ENCODE measurements at regions not wholly inside any gene's neighbourhood (a gene's known extent, or its start where the extent isn't known, plus 50 kb on each side); places are given as distances from the start of the nearest gene placed in this dataset.
"Not testable (repeated sequence)": the region's sequence is repeated elsewhere in the genome, so short reads cannot be mapped to it uniquely, and the experiment has no call there.

- no peaks in the 10 kb centered on the region for H3K9me3 ChIP-seq (ENCODE audit: low read length)
- no peaks in the 10 kb centered on the region for H3K36me3 ChIP-seq (ENCODE audit: insufficient read depth, low read length)
- no peaks in the 10 kb centered on the region for H3K36me3 Mint-ChIP-seq
- H3K27me3 ChIP-seq (ENCODE audit: insufficient read depth, low read length, poor library complexity, severe bottlenecking) = no peaks in the 10 kb centered on the region
- H3K4me3 Mint-ChIP-seq = no peak overlapping the region
- H3K27me3 Mint-ChIP-seq = peaks cover 5 to 11% of the 10 kb centered on the region in 2 donors
- no peaks in the 10 kb centered on the region for H3K4me1 Mint-ChIP-seq
- no peak overlapping the region for H3K4me3 ChIP-seq (ENCODE audit: low read length)
- H3K9me3 Mint-ChIP-seq = no peaks in the 10 kb centered on the region
- H3K27ac Mint-ChIP-seq = no peak overlapping the region
- no peak for DNase-seq
- H3K4me1 ChIP-seq (ENCODE audit: insufficient read depth, low read length) = no peaks in the 10 kb centered on the region
- ChIA-PET POLR2A (no interaction called here), CTCF (interaction anchor here (1.4 kb wide), 1 partner anchor 13 kb away, joined by 3 read pairs; no protein-coding TSS in a partner anchor)
- H3K27ac ChIP-seq (ENCODE audit: low read depth, low read length) = no peak overlapping the region
Observed at GRCh38 chr20:33927724-33928123, 66.0 kb upstream of the RALY start.

GRCh38 chr20:33929917-33930316 lies 63.8 kb upstream of the RALY start:
- DNase-seq = no peak
- Histone ChIP-seq H3K36me3 (ENCODE audit: insufficient read depth, low read length) (no peaks in the 10 kb centered on the region), H3K27ac (ENCODE audit: low read depth, low read length) (no peak overlapping the region), H3K27me3 (ENCODE audit: insufficient read depth, low read length, poor library complexity, severe bottlenecking) (no peaks in the 10 kb centered on the region), H3K4me3 (ENCODE audit: low read length) (no peak overlapping the region), H3K4me1 (ENCODE audit: insufficient read depth, low read length) (no peaks in the 10 kb centered on the region), H3K9me3 (ENCODE audit: low read length) (no peaks in the 10 kb centered on the region)
- Mint-ChIP-seq H3K27ac (no peak overlapping the region), H3K4me3 (no peak overlapping the region), H3K9me3 (no peaks in the 10 kb centered on the region), H3K27me3 (peaks cover 5 to 8% of the 10 kb centered on the region in 2 donors), H3K4me1 (no peaks in the 10 kb centered on the region), H3K36me3 (no peaks in the 10 kb centered on the region)
- POLR2A ChIA-PET = no interaction called here
- CTCF ChIA-PET = interaction anchor here (1.2 to 1.5 kb wide), 3 partner anchors 10 to 140 kb away, joined by 3 to 5 read pairs (median 3); no protein-coding TSS in a partner anchor

GRCh38 chr20:33933469-33933909 lies 60.2 kb upstream of the RALY start:
- Mint-ChIP-seq H3K4me1 (no peaks in the 10 kb centered on the region), H3K27me3 (peaks cover 0 to 5% of the 10 kb centered on the region in 2 donors), H3K4me3 (no peak overlapping the region), H3K27ac (no peak overlapping the region), H3K36me3 (no peaks in the 10 kb centered on the region), H3K9me3 (no peaks in the 10 kb centered on the region)
- Histone ChIP-seq H3K9me3 (ENCODE audit: low read length) (no peaks in the 10 kb centered on the region), H3K27ac (ENCODE audit: low read depth, low read length) (no peak overlapping the region), H3K4me1 (ENCODE audit: insufficient read depth, low read length) (no peaks in the 10 kb centered on the region), H3K27me3 (ENCODE audit: insufficient read depth, low read length, poor library complexity, severe bottlenecking) (no peaks in the 10 kb centered on the region), H3K36me3 (ENCODE audit: insufficient read depth, low read length) (no peaks in the 10 kb centered on the region), H3K4me3 (ENCODE audit: low read length) (no peak overlapping the region)
- ChIA-PET POLR2A (no interaction called here), CTCF (interaction anchor here (0.8 to 1.9 kb wide), 4 partner anchors 18 to 196 kb away, joined by 3 to 6 read pairs (median 4); no protein-coding TSS in a partner anchor)
- peak; percentile 8 to 65 (median 39) for DNase-seq

- Mint-ChIP-seq H3K4me3 (no peak overlapping the region), H3K27ac (no peak overlapping the region), H3K4me1 (no peaks in the 10 kb centered on the region), H3K36me3 (no peaks in the 10 kb centered on the region), H3K9me3 (no peaks in the 10 kb centered on the region), H3K27me3 (no peaks in the 10 kb centered on the region)
- ChIA-PET POLR2A (no interaction called here), CTCF (no interaction called here)
- Histone ChIP-seq H3K36me3 (ENCODE audit: insufficient read depth, low read length) (no peaks in the 10 kb centered on the region), H3K4me1 (ENCODE audit: insufficient read depth, low read length) (no peaks in the 10 kb centered on the region), H3K9me3 (ENCODE audit: low read length) (no peaks in the 10 kb centered on the region), H3K27me3 (ENCODE audit: insufficient read depth, low read length, poor library complexity, severe bottlenecking) (no peaks in the 10 kb centered on the region), H3K27ac (ENCODE audit: low read depth, low read length) (no peak overlapping the region), H3K4me3 (ENCODE audit: low read length) (no peak overlapping the region)
- no peak for DNase-seq
Observed at GRCh38 chr20:33936656-33937055, 57.1 kb upstream of the RALY start.

- H3K4me3 Mint-ChIP-seq; H3K9me3 ChIP-seq (ENCODE audit: low read length); H3K36me3 ChIP-seq (ENCODE audit: insufficient read depth, low read length); H3K27me3 Mint-ChIP-seq; H3K4me1 Mint-ChIP-seq; H3K27me3 ChIP-seq (ENCODE audit: insufficient read depth, low read length, poor library complexity, severe bottlenecking); H3K4me1 ChIP-seq (ENCODE audit: insufficient read depth, low read length); DNase-seq; H3K27ac ChIP-seq (ENCODE audit: low read depth, low read length); POLR2A ChIA-PET; H3K4me3 ChIP-seq (ENCODE audit: low read length); H3K9me3 Mint-ChIP-seq; H3K36me3 Mint-ChIP-seq: not testable (repeated sequence)
- CTCF ChIA-PET = interaction anchor here (1.6 kb wide), 1 partner anchor 24 kb away, joined by 3 read pairs; no protein-coding TSS in a partner anchor
- H3K27ac Mint-ChIP-seq = peak overlapping the region in 1 of 8 donors; percentile 35
Observed at GRCh38 chr20:33939031-33939430, 54.7 kb upstream of the RALY start.

- no peaks in the 10 kb centered on the region for H3K36me3 ChIP-seq (ENCODE audit: insufficient read depth, low read length)
- Mint-ChIP-seq H3K27me3 (peaks cover 1 to 6% of the 10 kb centered on the region in 2 donors), H3K27ac (no peak overlapping the region), H3K4me3 (no peak overlapping the region), H3K4me1 (no peaks in the 10 kb centered on the region), H3K9me3 (no peaks in the 10 kb centered on the region), H3K36me3 (no peaks in the 10 kb centered on the region)
- ChIA-PET CTCF (interaction anchor here (0.8 kb wide), 1 partner anchor 9 kb away, joined by 3 read pairs; no protein-coding TSS in a partner anchor), POLR2A (no interaction called here)
- H3K27me3 ChIP-seq (ENCODE audit: insufficient read depth, low read length, poor library complexity, severe bottlenecking) = no peaks in the 10 kb centered on the region
- H3K4me3 ChIP-seq (ENCODE audit: low read length) = no peak overlapping the region
- DNase-seq = no peak
- H3K9me3 ChIP-seq (ENCODE audit: low read length) = no peaks in the 10 kb centered on the region
- H3K27ac ChIP-seq (ENCODE audit: low read depth, low read length) = no peak overlapping the region
- no peaks in the 10 kb centered on the region for H3K4me1 ChIP-seq (ENCODE audit: insufficient read depth, low read length)
Observed at GRCh38 chr20:33940666-33941065, 53.0 kb upstream of the RALY start.
